HUES48 (cell line): ENCODE measurements at regions not wholly inside any gene's neighbourhood (a gene's known extent, or its start where the extent isn't known, plus 50 kb on each side); places are given as distances from the start of the nearest gene placed in this dataset.

Experiments
- H3K27ac ChIP-seq: one replicate; pipeline ENCODE4 v1.7.0; 2013; ENCODE audit warnings: low read depth, low read length, inconsistent platforms
- H3K27me3 ChIP-seq: 2 replicates; pipeline ENCODE4 v1.6.1; 2013; ENCODE audit warnings: mild to moderate bottlenecking, low read length; ENCODE audit not compliant: control insufficient read depth, insufficient read depth
- H3K36me3 ChIP-seq: 2 replicates; pipeline ENCODE4 v1.6.1; 2013; ENCODE audit warnings: low read length; ENCODE audit not compliant: control insufficient read depth, insufficient read depth
- H3K4me1 ChIP-seq: 2 replicates; pipeline ENCODE4 v1.6.1; 2013; ENCODE audit warnings: mild to moderate bottlenecking, low read length; ENCODE audit not compliant: control insufficient read depth, insufficient read depth
- H3K4me3 ChIP-seq: 2 replicates; pipeline ENCODE4 v1.5.1; 2013; ENCODE audit warnings: mild to moderate bottlenecking, low read depth, low read length
- H3K9ac ChIP-seq: 2 replicates; pipeline ENCODE4 v1.6.1; 2013; ENCODE audit warnings: mild to moderate bottlenecking, low read depth, low read length, moderate library complexity
- H3K9me3 ChIP-seq: 2 replicates; pipeline ENCODE4 v1.6.1; 2013; ENCODE audit warnings: low read length; ENCODE audit not compliant: control insufficient read depth, insufficient read depth

DNA sequence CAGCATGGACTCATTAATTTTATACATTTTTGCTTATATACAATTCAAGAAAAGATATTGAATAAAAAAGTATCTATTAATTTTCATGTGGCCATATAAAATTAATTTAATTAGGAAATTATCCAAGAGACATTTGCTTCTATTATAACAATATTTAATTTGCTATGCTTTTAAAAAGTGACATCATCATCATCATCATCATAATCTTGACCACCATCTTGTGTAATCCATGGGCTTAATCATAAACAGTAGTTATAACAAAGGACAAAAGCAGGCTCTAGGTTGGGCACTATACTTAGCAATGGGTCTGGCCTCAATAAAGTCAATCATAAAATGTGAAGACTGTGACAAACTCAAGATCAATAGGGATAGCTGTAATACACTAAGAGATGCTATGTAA lies 1031.6 kb downstream of the SLITRK1 start:
- H3K27me3 ChIP-seq: no peaks in the 10 kb centered on the region
- H3K4me1 ChIP-seq: no peaks in the 10 kb centered on the region

DNA sequence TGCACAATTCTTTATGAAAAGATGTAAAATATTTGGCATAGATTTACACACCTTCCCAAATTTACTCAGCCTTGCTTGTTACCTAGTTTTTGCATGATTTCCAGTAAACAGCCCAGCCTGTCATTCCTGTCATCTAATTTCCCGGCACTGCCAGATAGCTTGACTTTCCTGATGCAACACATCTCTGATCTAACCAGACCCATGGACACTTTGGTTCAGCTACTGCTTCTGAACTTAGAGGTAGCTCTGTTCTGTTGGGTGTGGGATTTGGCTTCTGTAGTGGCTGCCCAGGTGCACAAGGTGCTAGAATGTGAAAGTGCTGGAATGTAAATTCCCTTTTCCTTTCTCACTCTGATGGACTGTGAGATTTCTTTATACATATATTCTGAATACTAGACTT lies 1033.5 kb downstream of the SLITRK1 start:
- no peaks in the 10 kb centered on the region for H3K27me3 ChIP-seq
- no peak overlapping the region for H3K27ac ChIP-seq

More for the DNA sequence above, 1031.6 kb downstream of the SLITRK1 start:
- Histone ChIP-seq H3K27ac (no peak overlapping the region), H3K4me3 (no peak overlapping the region), H3K36me3 (no peaks in the 10 kb centered on the region), H3K9ac (no peak overlapping the region), H3K9me3 (no peaks in the 10 kb centered on the region)

DNA sequence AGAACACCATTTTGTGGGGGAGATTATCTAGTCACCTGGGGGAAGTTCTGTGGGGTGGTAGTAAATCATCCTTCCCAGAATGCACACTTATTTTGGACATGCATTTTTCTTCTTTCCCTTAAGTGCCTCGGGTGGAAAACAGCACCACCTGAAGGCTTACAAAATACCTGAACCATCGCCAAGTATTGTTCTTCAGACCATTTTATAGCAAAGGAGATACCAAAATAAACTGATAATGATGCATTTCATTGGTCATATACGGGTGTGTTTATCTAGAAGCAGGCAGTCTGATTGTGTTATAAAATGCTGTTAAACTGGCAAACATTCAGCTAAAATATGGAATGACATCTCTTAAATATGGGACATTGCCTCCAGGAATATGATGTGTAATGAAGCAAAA lies 1034.7 kb downstream of the SLITRK1 start:
- no peaks in the 10 kb centered on the region for H3K36me3 ChIP-seq
- H3K4me3 ChIP-seq: no peak overlapping the region
- no peak overlapping the region for H3K27ac ChIP-seq
- no peak overlapping the region for H3K9ac ChIP-seq
- H3K4me1 ChIP-seq: no peaks in the 10 kb centered on the region
- no peaks in the 10 kb centered on the region for H3K9me3 ChIP-seq
- H3K27me3 ChIP-seq: no peaks in the 10 kb centered on the region

More for the DNA sequence above, 1033.5 kb downstream of the SLITRK1 start:
- no peak overlapping the region for H3K9ac ChIP-seq
- no peak overlapping the region for H3K4me3 ChIP-seq
- no peaks in the 10 kb centered on the region for H3K9me3 ChIP-seq
- no peaks in the 10 kb centered on the region for H3K4me1 ChIP-seq
- no peaks in the 10 kb centered on the region for H3K36me3 ChIP-seq

- Histone ChIP-seq H3K27me3 (no peaks in the 10 kb centered on the region), H3K9ac (no peak overlapping the region), H3K4me1 (no peaks in the 10 kb centered on the region), H3K9me3 (no peaks in the 10 kb centered on the region), H3K27ac (no peak overlapping the region), H3K4me3 (no peak overlapping the region), H3K36me3 (no peaks in the 10 kb centered on the region)
These were observed 1048.4 kb downstream of the SLITRK1 start for GRCh38 chr13:82833923-82834322.

- Histone ChIP-seq H3K9me3 (no peaks in the 10 kb centered on the region), H3K4me1 (no peaks in the 10 kb centered on the region), H3K27ac (no peak overlapping the region), H3K36me3 (no peaks in the 10 kb centered on the region), H3K27me3 (no peaks in the 10 kb centered on the region), H3K4me3 (no peak overlapping the region), H3K9ac (no peak overlapping the region)
These were observed 1053.2 kb downstream of the SLITRK1 start for GRCh38 chr13:82829040-82829439.

- H3K27ac ChIP-seq: no peak overlapping the region
- H3K9me3 ChIP-seq: no peaks in the 10 kb centered on the region
- H3K4me3 ChIP-seq: no peak overlapping the region
- H3K36me3 ChIP-seq: no peaks in the 10 kb centered on the region
- no peak overlapping the region for H3K9ac ChIP-seq
- no peaks in the 10 kb centered on the region for H3K27me3 ChIP-seq
- H3K4me1 ChIP-seq: no peaks in the 10 kb centered on the region
These were observed 1054.5 kb downstream of the SLITRK1 start for GRCh38 chr13:82827724-82828123.

GRCh38 chr13:82822935-82823334 lies 1059.3 kb downstream of the SLITRK1 start:
- H3K27me3 ChIP-seq: no peaks in the 10 kb centered on the region
- H3K4me1 ChIP-seq: no peaks in the 10 kb centered on the region
- H3K9me3 ChIP-seq: peaks cover 4% of the 10 kb centered on the region; the same call in 1 of the 2 replicates
- no peaks in the 10 kb centered on the region for H3K36me3 ChIP-seq
- H3K4me3 ChIP-seq: no peak overlapping the region
- H3K9ac ChIP-seq: no peak overlapping the region
- no peak overlapping the region for H3K27ac ChIP-seq

DNA sequence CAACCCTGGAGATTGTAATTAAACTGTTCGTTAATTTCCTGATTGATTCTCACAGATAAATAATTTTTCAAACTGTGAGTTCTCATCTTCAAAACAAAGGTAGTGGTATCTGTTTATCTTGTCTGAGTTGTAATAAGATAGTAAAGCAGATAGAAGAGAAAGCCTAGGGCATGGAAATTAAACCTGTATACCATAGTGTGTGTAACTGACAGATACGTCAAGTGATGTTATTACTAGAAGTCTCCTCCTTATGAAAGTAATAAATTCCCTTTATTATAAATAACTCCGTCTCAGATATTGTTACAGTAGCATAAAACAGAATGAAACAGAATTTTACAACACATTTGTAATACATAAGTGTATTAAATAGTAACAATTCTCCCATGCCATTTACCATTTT lies 1065.1 kb downstream of the SLITRK1 start:
- Histone ChIP-seq H3K36me3 (no peaks in the 10 kb centered on the region), H3K4me1 (no peaks in the 10 kb centered on the region), H3K9ac (no peak overlapping the region), H3K27ac (no peak overlapping the region), H3K4me3 (no peak overlapping the region), H3K27me3 (no peaks in the 10 kb centered on the region), H3K9me3 (peaks cover 10% of the 10 kb centered on the region; the same call in 1 of the 2 replicates)

- no peak overlapping the region for H3K9ac ChIP-seq
- no peak overlapping the region for H3K27ac ChIP-seq
- H3K9me3 ChIP-seq: peaks cover 10% of the 10 kb centered on the region; the same call in 1 of the 2 replicates
- no peak overlapping the region for H3K4me3 ChIP-seq
- H3K36me3 ChIP-seq: no peaks in the 10 kb centered on the region
- H3K4me1 ChIP-seq: no peaks in the 10 kb centered on the region
- no peaks in the 10 kb centered on the region for H3K27me3 ChIP-seq
These were observed 1066.5 kb downstream of the SLITRK1 start for GRCh38 chr13:82815791-82816190.

- Histone ChIP-seq H3K27ac (no peak overlapping the region), H3K4me1 (no peaks in the 10 kb centered on the region), H3K4me3 (no peak overlapping the region), H3K36me3 (no peaks in the 10 kb centered on the region), H3K9me3 (no peaks in the 10 kb centered on the region), H3K9ac (no peak overlapping the region), H3K27me3 (no peaks in the 10 kb centered on the region)
These were observed 1078.9 kb downstream of the SLITRK1 start for GRCh38 chr13:82803341-82803740.

GRCh38 chr13:82802528-82802927 lies 1079.7 kb downstream of the SLITRK1 start:
- Histone ChIP-seq H3K4me1 (peaks cover 6% of the 10 kb centered on the region; the same call in 1 of the 2 replicates), H3K9me3 (no peaks in the 10 kb centered on the region), H3K27me3 (no peaks in the 10 kb centered on the region), H3K4me3 (no peak overlapping the region), H3K36me3 (no peaks in the 10 kb centered on the region), H3K27ac (no peak overlapping the region), H3K9ac (no peak overlapping the region)

DNA sequence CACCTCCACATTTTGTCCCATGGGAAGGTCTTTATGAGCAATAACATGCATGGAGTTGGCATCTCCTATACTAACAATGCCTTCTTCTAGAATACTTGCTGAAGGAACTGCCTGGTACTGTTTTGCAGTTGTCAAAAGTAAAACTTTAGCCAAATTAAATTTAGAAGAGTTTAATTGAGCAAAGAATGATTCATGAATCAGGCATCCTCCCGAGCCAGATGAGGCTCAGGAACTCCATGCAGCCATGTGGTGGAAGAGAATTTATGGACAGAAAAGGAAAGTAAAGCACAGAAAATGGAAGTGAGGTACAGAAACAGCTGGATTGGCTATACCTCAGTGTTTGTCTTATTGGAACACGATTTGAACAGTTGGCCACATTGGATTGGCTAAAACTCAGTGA lies 1081.9 kb downstream of the SLITRK1 start:
- H3K9ac ChIP-seq: no peak overlapping the region
- H3K4me1 ChIP-seq: peaks cover 7% of the 10 kb centered on the region; the same call in 1 of the 2 replicates
- no peak overlapping the region for H3K27ac ChIP-seq
- H3K36me3 ChIP-seq: no peaks in the 10 kb centered on the region
- H3K27me3 ChIP-seq: no peaks in the 10 kb centered on the region
- H3K4me3 ChIP-seq: no peak overlapping the region
- no peaks in the 10 kb centered on the region for H3K9me3 ChIP-seq
